Keratinocyte (primary cell): ENCODE measurements at regions not wholly inside any gene's neighbourhood (a gene's known extent, or its start where the extent isn't known, plus 50 kb on each side); places are given as distances from the start of the nearest gene placed in this dataset.

Experiments used
- DNase-seq: peaks from one replicate; pipeline ENCODE4 v3.0.0-alpha.2; 2011; ENCODE audit warnings: low read depth, missing footprints, low spot score
- FAIRE-seq: peaks from 2 replicates; lab custom pipeline; 2011; peaks lifted over from hg19 to GRCh38; lab: Jason Lieb, UNC
- H2AFZ ChIP-seq: 2 replicates; pipeline ENCODE4 v1.6.0; 2012; ENCODE audit warnings: low read length, control low read depth, inconsistent platforms; ENCODE audit not compliant: control insufficient read depth
- H3K27ac ChIP-seq: 2 replicates; pipeline ENCODE4 v1.5.1; 2011; ENCODE audit warnings: low read length; ENCODE audit not compliant: control insufficient read depth, insufficient read depth
- H3K27me3 ChIP-seq: 3 replicates; pipeline ENCODE4 v1.6.0; 2011; ENCODE audit warnings: low read length; ENCODE audit not compliant: control insufficient read depth, insufficient read depth; ENCODE audit errors: extremely low read depth
- H3K36me3 ChIP-seq, 2 experiments: 2 replicates in 1 of 2; 3 replicates in 1 of 2; pipeline ENCODE4 v1.5.1; 2011; ENCODE audit warnings: low read length in 2 of 2, mild to moderate bottlenecking in 1 of 2; ENCODE audit not compliant: control insufficient read depth in 2 of 2, insufficient read depth in 2 of 2; ENCODE audit errors: extremely low read depth in 1 of 2
- H3K4me1 ChIP-seq: 3 replicates; pipeline ENCODE4 v1.5.1; 2011; ENCODE audit warnings: low read length; ENCODE audit not compliant: control insufficient read depth, insufficient read depth; ENCODE audit errors: extremely low read depth
- H3K4me2 ChIP-seq: 3 replicates; pipeline ENCODE4 v1.6.0; 2011; ENCODE audit warnings: low read depth, low read length; ENCODE audit not compliant: control insufficient read depth, insufficient read depth; ENCODE audit errors: extremely low read depth
- H3K4me3 ChIP-seq, 3 experiments: fragments of 200-600 bp in 1 of 3; sonication (generic) in 1 of 3; 2 replicates in 2 of 3; 3 replicates in 1 of 3; pipeline ENCODE4 v1.5.1; 2011 to 2016; ENCODE audit warnings: low read length in 3 of 3, mild to moderate bottlenecking in 3 of 3, control low read depth in 2 of 3, inconsistent platforms in 1 of 3, low read depth in 1 of 3, mixed read lengths in 1 of 3, mixed run types in 1 of 3, moderate library complexity in 1 of 3; ENCODE audit not compliant: control insufficient read depth in 2 of 3, insufficient read depth in 2 of 3; ENCODE audit errors: extremely low read depth in 1 of 3
- H3K79me2 ChIP-seq: 2 replicates; pipeline ENCODE4 v1.6.0; 2012; ENCODE audit warnings: low read length; ENCODE audit not compliant: control insufficient read depth, insufficient read depth
- H3K9ac ChIP-seq: 3 replicates; pipeline ENCODE4 v1.6.0; 2011; ENCODE audit warnings: low read length; ENCODE audit not compliant: control insufficient read depth, insufficient read depth; ENCODE audit errors: extremely low read depth
- H3K9me1 ChIP-seq: 3 replicates; pipeline ENCODE4 v1.6.0; 2011; ENCODE audit warnings: low read length; ENCODE audit not compliant: control insufficient read depth, insufficient read depth; ENCODE audit errors: extremely low read depth
- H3K9me3 ChIP-seq: 2 replicates; pipeline ENCODE4 v1.5.1; 2012; ENCODE audit warnings: low read depth, low read length; ENCODE audit not compliant: control insufficient read depth
- H4K20me1 ChIP-seq: 3 replicates; pipeline ENCODE4 v1.6.0; 2011; ENCODE audit warnings: low read length; ENCODE audit not compliant: control insufficient read depth, insufficient read depth; ENCODE audit errors: extremely low read depth
- CTCF ChIP-seq, 3 experiments: IDR thresholded peaks in 1 of 3; conservative IDR thresholded peaks in 1 of 3; optimal IDR thresholded peaks in 1 of 3; 2 replicates in 2 of 3; 3 replicates in 1 of 3; pipeline versions ENCODE3 to v1.5.1; 2011; ENCODE audit warnings: low read length in 3 of 3, mild to moderate bottlenecking in 3 of 3, moderate library complexity in 2 of 3, control low read depth in 1 of 3, inconsistent platforms in 1 of 3; ENCODE audit not compliant: insufficient read depth in 2 of 3; ENCODE audit errors: extremely low read depth in 1 of 3
- EZH2 ChIP-seq: IDR thresholded peaks from one replicate; pipeline ENCODE4 v1.6.1; 2012; ENCODE audit warnings: inconsistent platforms, mild to moderate bottlenecking, low read length, moderate library complexity
- dilution Hi-C: fragments of 300-500 bp; cut with MboI; formaldehyde crosslinking; loops from one replicate; pipeline ENCODE4 v1.7.0; 2020; ENCODE audit warnings: low sequenced_read_pairs; ENCODE audit not compliant: extremely low pct_ligation_motif_present

GRCh38 chr18:72940986-72941385, 73.2 kb upstream of the NETO1 start:
- no peak overlapping the region for H2AFZ ChIP-seq
- no peak overlapping the region for H3K9ac ChIP-seq
- no peaks in the 10 kb centered on the region for H3K79me2 ChIP-seq
- H3K27me3 ChIP-seq, result no peaks in the 10 kb centered on the region
- no peaks in the 10 kb centered on the region for H3K4me1 ChIP-seq
- dilution Hi-C loops, result no loop called here
- no peaks in the 10 kb centered on the region for H3K9me1 ChIP-seq
- no peaks in the 10 kb centered on the region for H4K20me1 ChIP-seq
- H3K4me2 ChIP-seq, result no peak overlapping the region
- TF ChIP-seq EZH2, result no peak
- no peak for TF ChIP-seq CTCF (optimal IDR thresholded peaks at IDR 0.05 in 1 of 3, IDR thresholded peaks at IDR 0.05 in 1 of 3, conservative IDR thresholded peaks at IDR 0.05 in 1 of 3; ENCODE audit: extremely low read depth in 1 of 3, insufficient read depth in 2 of 3, low read length in 3 of 3)
- no peaks in the 10 kb centered on the region for H3K9me3 ChIP-seq
- H3K36me3 ChIP-seq, result no peaks in the 10 kb centered on the region
- FAIRE-seq, result no peak
- H3K4me3 ChIP-seq, result no peak overlapping the region
- no peak for DNase-seq
- no peak overlapping the region for H3K27ac ChIP-seq

- dilution Hi-C loops, result no loop called here
- Histone ChIP-seq H3K9me3 (no peaks in the 10 kb centered on the region), H3K36me3 (no peaks in the 10 kb centered on the region), H3K27ac (no peak overlapping the region), H3K9ac (no peak overlapping the region), H3K4me3 (no peak overlapping the region), H3K4me1 (no peaks in the 10 kb centered on the region), H3K4me2 (no peak overlapping the region), H3K27me3 (no peaks in the 10 kb centered on the region), H3K9me1 (no peaks in the 10 kb centered on the region), H4K20me1 (no peaks in the 10 kb centered on the region), H2AFZ (no peak overlapping the region), H3K79me2 (no peaks in the 10 kb centered on the region)
- no peak for FAIRE-seq
- TF ChIP-seq CTCF (optimal IDR thresholded peaks at IDR 0.05 in 1 of 3, IDR thresholded peaks at IDR 0.05 in 1 of 3, conservative IDR thresholded peaks at IDR 0.05 in 1 of 3; ENCODE audit: extremely low read depth in 1 of 3, insufficient read depth in 2 of 3, low read length in 3 of 3), result no peak
- TF ChIP-seq EZH2, result no peak
- no peak for DNase-seq
These were observed 72.7 kb upstream of the NETO1 start for GRCh38 chr18:72940509-72940908.
